ENCODE measurements at regions not wholly inside any gene's neighbourhood (a gene's known extent, or its start where the extent isn't known, plus 50 kb on each side); places are given as distances from the start of the nearest gene placed in this dataset.

- CTCF ChIA-PET: no interaction called here
- no peak for TF ChIP-seq ZNF580 (tag by site-specific recombination; IDR thresholded peaks at IDR 0.05)
- TF ChIP-seq TCF7L2 (IDR thresholded peaks at IDR 0.05; ENCODE audit: borderline replicate concordance, low read depth, low read length): peak; percentile 47; the same call in 1 of the 2 replicates
- no peak overlapping the region; the same call in 1 of the 2 replicates for H3K27ac ChIP-seq (ENCODE audit: extremely low read depth, low read depth, low read length)
- POLR2A ChIA-PET: no interaction called here
- H3K9me3 ChIP-seq (ENCODE audit: control insufficient read depth, insufficient read depth, low read depth, low read length): no peaks in the 10 kb centered on the region
- no peak overlapping the region for H3K4me3 ChIP-seq (ENCODE audit: low read depth, low read length)
- no peaks in the 10 kb centered on the region for H3K36me3 ChIP-seq (ENCODE audit: control insufficient read depth in 2 of 2, insufficient read depth in 1 of 2, low read length in 2 of 2)
- no peaks in the 10 kb centered on the region for H3K4me1 ChIP-seq (ENCODE audit: control insufficient read depth, insufficient read depth, low read length)
Measured at GRCh38 chr14:26811756-26812305, 214.0 kb upstream of the NOVA1 start.

GRCh38 chr14:26820138-26820537, 222.3 kb upstream of the NOVA1 start:
- ChIA-PET POLR2A (no interaction called here), CTCF (no interaction called here)
- Histone ChIP-seq H3K36me3 (ENCODE audit: control insufficient read depth in 2 of 2, insufficient read depth in 1 of 2, low read length in 2 of 2) (no peaks in the 10 kb centered on the region), H3K27ac (ENCODE audit: extremely low read depth, low read depth, low read length) (no peak overlapping the region), H3K9me3 (ENCODE audit: control insufficient read depth, insufficient read depth, low read depth, low read length) (no peaks in the 10 kb centered on the region), H3K4me1 (ENCODE audit: control insufficient read depth, insufficient read depth, low read length) (no peaks in the 10 kb centered on the region), H3K4me3 (ENCODE audit: low read depth, low read length) (no peak overlapping the region)
- TF ChIP-seq TCF7L2 (IDR thresholded peaks at IDR 0.05; ENCODE audit: borderline replicate concordance, low read depth, low read length): peak; percentile 65; the same call in 1 of the 2 replicates
- TF ChIP-seq ZNF596 (tag by site-specific recombination; IDR thresholded peaks at IDR 0.05): no peak

- ChIA-PET CTCF (no interaction called here), POLR2A (no interaction called here)
- no peak overlapping the region for H3K4me3 ChIP-seq (ENCODE audit: low read depth, low read length)
Measured at GRCh38 chr14:26820572-26820971, 222.7 kb upstream of the NOVA1 start.

More at GRCh38 chr14:26820572-26820971, 222.7 kb upstream of the NOVA1 start:
- Histone ChIP-seq H3K4me1 (ENCODE audit: control insufficient read depth, insufficient read depth, low read length) (no peaks in the 10 kb centered on the region), H3K9me3 (ENCODE audit: control insufficient read depth, insufficient read depth, low read depth, low read length) (no peaks in the 10 kb centered on the region), H3K27ac (ENCODE audit: extremely low read depth, low read depth, low read length) (no peak overlapping the region), H3K36me3 (ENCODE audit: control insufficient read depth in 2 of 2, insufficient read depth in 1 of 2, low read length in 2 of 2) (no peaks in the 10 kb centered on the region)
- TF ChIP-seq ZNF518A (tag by site-specific recombination; conservative IDR thresholded peaks at IDR 0.05; ENCODE audit: low read depth) (no peak), AEBP2 (tag by site-specific recombination; IDR thresholded peaks at IDR 0.05; ENCODE audit: borderline replicate concordance) (no peak), GLIS1 (tag by site-specific recombination; IDR thresholded peaks at IDR 0.05) (no peak), GLI4 (tag by site-specific recombination; IDR thresholded peaks at IDR 0.05) (no peak), ZNF548 (tag by site-specific recombination; IDR thresholded peaks at IDR 0.05) (no peak), ZNF76 (tag by site-specific recombination; IDR thresholded peaks at IDR 0.05; ENCODE audit: borderline replicate concordance, low read depth) (no peak), ZNF248 (tag by site-specific recombination; IDR thresholded peaks at IDR 0.05) (no peak), ZNF354C (tag by site-specific recombination; IDR thresholded peaks at IDR 0.05; ENCODE audit: borderline replicate concordance, low read depth) (no peak), ZNF292 (tag by site-specific recombination; IDR thresholded peaks at IDR 0.05; ENCODE audit: borderline replicate concordance, low read depth) (no peak), ZNF138 (tag by site-specific recombination; IDR thresholded peaks at IDR 0.05; ENCODE audit: borderline replicate concordance) (no peak), ZNF513 (tag by site-specific recombination; IDR thresholded peaks at IDR 0.05) (no peak), MYNN (tag by site-specific recombination; IDR thresholded peaks at IDR 0.05; ENCODE audit: borderline replicate concordance) (no peak), ZBTB48 (tag by site-specific recombination; IDR thresholded peaks at IDR 0.05) (no peak), ZNF473 (tag by site-specific recombination; IDR thresholded peaks at IDR 0.05) (no peak), ZNF626 (tag by site-specific recombination; IDR thresholded peaks at IDR 0.05) (no peak), HOXD13 (CRISPR knock-in tag; IDR thresholded peaks at IDR 0.05; ENCODE audit: borderline replicate concordance) (no peak)

All from HEK293 (cell line).